ENCODE measurements at regions not wholly inside any gene's neighbourhood (a gene's known extent, or its start where the extent isn't known, plus 50 kb on each side); places are given as distances from the start of the nearest gene placed in this dataset.

DNA sequence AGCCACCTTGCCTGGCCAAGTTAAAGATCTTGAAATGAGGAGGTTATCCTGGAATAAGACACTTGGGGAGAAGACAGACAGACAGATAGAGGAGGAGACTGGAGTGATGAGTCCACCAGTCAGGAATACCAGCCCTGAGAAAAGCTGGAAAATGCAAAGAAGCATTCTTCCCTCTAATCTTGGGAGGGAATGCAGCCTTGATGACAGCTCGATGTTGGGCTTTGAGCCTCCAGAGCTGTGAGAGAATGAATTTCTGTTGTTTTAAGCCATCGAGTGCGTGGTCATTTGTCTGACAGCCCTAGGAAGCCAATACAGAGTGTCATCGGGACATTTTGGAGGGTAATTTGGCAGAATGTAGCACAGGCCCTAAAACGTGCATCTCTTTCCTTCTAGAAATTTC, 199.1 kb upstream of the IER5L start:
- TF ChIP-seq, protein P1, sequence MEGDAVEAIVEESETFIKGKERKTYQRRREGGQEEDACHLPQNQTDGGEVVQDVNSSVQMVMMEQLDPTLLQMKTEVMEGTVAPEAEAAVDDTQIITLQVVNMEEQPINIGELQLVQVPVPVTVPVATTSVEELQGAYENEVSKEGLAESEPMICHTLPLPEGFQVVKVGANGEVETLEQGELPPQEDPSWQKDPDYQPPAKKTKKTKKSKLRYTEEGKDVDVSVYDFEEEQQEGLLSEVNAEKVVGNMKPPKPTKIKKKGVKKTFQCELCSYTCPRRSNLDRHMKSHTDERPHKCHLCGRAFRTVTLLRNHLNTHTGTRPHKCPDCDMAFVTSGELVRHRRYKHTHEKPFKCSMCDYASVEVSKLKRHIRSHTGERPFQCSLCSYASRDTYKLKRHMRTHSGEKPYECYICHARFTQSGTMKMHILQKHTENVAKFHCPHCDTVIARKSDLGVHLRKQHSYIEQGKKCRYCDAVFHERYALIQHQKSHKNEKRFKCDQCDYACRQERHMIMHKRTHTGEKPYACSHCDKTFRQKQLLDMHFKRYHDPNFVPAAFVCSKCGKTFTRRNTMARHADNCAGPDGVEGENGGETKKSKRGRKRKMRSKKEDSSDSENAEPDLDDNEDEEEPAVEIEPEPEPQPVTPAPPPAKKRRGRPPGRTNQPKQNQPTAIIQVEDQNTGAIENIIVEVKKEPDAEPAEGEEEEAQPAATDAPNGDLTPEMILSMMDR (IDR thresholded peaks at IDR 0.05; ENCODE audit: low read length) = no peak
- no peak for TF ChIP-seq EZH2phosphoT487 (IDR thresholded peaks at IDR 0.05; ENCODE audit: low read length)

Measured in MM.1S (cell line).